ENCODE measurements at regions not wholly inside any gene's neighbourhood (a gene's known extent, or its start where the extent isn't known, plus 50 kb on each side); places are given as distances from the start of the nearest gene placed in this dataset.

DNA sequence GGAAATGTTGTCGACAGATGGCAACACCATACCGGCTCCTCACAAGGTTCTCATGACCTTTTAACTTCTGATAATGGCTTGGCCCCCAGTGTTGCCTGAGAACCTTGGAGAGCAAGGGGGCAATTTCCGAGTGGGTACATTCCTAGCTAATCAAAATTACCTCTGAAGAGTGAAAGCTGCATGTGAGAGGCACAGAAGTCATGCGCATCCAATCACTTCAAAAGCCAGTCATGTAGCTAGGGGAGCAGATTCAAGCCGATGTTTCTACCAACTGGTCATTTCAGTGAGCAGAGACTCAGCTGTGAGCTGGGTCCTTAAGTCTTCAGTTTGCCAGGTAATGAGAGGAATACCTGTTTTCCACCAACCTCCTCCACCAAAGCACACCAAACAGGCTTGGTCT is 111.4 kb downstream of the LIPG start:
- TF ChIP-seq, protein P1, sequence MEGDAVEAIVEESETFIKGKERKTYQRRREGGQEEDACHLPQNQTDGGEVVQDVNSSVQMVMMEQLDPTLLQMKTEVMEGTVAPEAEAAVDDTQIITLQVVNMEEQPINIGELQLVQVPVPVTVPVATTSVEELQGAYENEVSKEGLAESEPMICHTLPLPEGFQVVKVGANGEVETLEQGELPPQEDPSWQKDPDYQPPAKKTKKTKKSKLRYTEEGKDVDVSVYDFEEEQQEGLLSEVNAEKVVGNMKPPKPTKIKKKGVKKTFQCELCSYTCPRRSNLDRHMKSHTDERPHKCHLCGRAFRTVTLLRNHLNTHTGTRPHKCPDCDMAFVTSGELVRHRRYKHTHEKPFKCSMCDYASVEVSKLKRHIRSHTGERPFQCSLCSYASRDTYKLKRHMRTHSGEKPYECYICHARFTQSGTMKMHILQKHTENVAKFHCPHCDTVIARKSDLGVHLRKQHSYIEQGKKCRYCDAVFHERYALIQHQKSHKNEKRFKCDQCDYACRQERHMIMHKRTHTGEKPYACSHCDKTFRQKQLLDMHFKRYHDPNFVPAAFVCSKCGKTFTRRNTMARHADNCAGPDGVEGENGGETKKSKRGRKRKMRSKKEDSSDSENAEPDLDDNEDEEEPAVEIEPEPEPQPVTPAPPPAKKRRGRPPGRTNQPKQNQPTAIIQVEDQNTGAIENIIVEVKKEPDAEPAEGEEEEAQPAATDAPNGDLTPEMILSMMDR (IDR thresholded peaks at IDR 0.05): no peak
- TF ChIP-seq POLR2A (IDR thresholded peaks at IDR 0.05): no peak
